Liver (tissue), 8 donors: ENCODE measurements at regions not wholly inside any gene's neighbourhood (a gene's known extent, or its start where the extent isn't known, plus 50 kb on each side); places are given as distances from the start of the nearest gene placed in this dataset.

ENCODE experiments used
- DNase-seq: peaks from one replicate; pipeline ENCODE4 v3.0.0-alpha.2; 2017; ENCODE audit warnings: low spot score
- H3K27ac ChIP-seq, 2 donors: one replicate each; pipeline ENCODE4 v1.7.0; 2013; ENCODE audit warnings: inconsistent platforms in 2 of 2, low read length in 2 of 2, control low read depth in 1 of 2, low read depth in 1 of 2, mild to moderate bottlenecking in 1 of 2
- H3K27me3 ChIP-seq, 4 donors: one replicate each; pipeline versions ENCODE4 v1.6.1 to v1.7.0; 2013; ENCODE audit warnings: low read length in 3 of 4, inconsistent platforms in 1 of 4, mild to moderate bottlenecking in 1 of 4, moderate library complexity in 1 of 4; ENCODE audit not compliant: control insufficient read depth in 4 of 4, insufficient read depth in 4 of 4
- H3K36me3 ChIP-seq, 4 donors: one replicate each; pipeline versions ENCODE4 v1.6.1 to v1.7.0; 2013; ENCODE audit warnings: low read length in 3 of 4, mild to moderate bottlenecking in 3 of 4, low read depth in 1 of 4, moderate library complexity in 1 of 4; ENCODE audit not compliant: control insufficient read depth in 4 of 4, insufficient read depth in 3 of 4
- H3K4me1 ChIP-seq, 4 donors: one replicate each; pipeline versions ENCODE4 v1.6.1 to v1.7.0; 2013; ENCODE audit warnings: low read length in 3 of 4, mild to moderate bottlenecking in 3 of 4, moderate library complexity in 1 of 4; ENCODE audit not compliant: control insufficient read depth in 4 of 4, insufficient read depth in 4 of 4
- H3K4me3 ChIP-seq, 3 donors: one replicate each; pipeline versions ENCODE4 v1.6.1 to v1.7.0; 2013; ENCODE audit warnings: low read length in 3 of 3, control low read depth in 1 of 3, low read depth in 1 of 3, mild to moderate bottlenecking in 1 of 3
- H3K9ac ChIP-seq, 2 donors: one replicate each; pipeline ENCODE4 v1.7.0; 2013; ENCODE audit warnings: low read length in 2 of 2, mild to moderate bottlenecking in 2 of 2, moderate library complexity in 2 of 2, control low read depth in 1 of 2, low read depth in 1 of 2
- H3K9me3 ChIP-seq, 4 donors: one replicate each; pipeline versions ENCODE4 v1.6.1 to v1.7.0; 2013; ENCODE audit warnings: low read length in 3 of 4; ENCODE audit not compliant: control insufficient read depth in 4 of 4
- ATF3 ChIP-seq: IDR thresholded peaks from 2 replicates; pipeline ENCODE4 v1.6.1; 2016; ENCODE audit warnings: antibody characterized with exemption
- EGR1 ChIP-seq, 2 donors: IDR thresholded peaks; 2 replicates each; pipeline ENCODE4 v1.6.1; 2016 to 2018; ENCODE audit warnings: antibody characterized with exemption in 2 of 2, low read depth in 2 of 2
- FOXA1 ChIP-seq: IDR thresholded peaks from 2 replicates; pipeline ENCODE4 v1.6.1; 2016; ENCODE audit warnings: antibody characterized with exemption
- FOXA2 ChIP-seq: IDR thresholded peaks from 2 replicates; pipeline ENCODE4 v1.6.1; 2016; ENCODE audit warnings: antibody characterized with exemption
- GABPA ChIP-seq, 2 donors: IDR thresholded peaks in 1 of 2; conservative IDR thresholded peaks in 1 of 2; 2 replicates each; pipeline ENCODE4 v1.6.1; 2016; ENCODE audit warnings: antibody characterized with exemption in 2 of 2, mild to moderate bottlenecking in 1 of 2, moderate library complexity in 1 of 2
- HNF4A ChIP-seq, 2 donors: conservative IDR thresholded peaks; 2 replicates each; pipeline ENCODE4 v1.6.1; 2016; ENCODE audit warnings: antibody characterized with exemption in 2 of 2, mild to moderate bottlenecking in 2 of 2
- HNF4G ChIP-seq: IDR thresholded peaks from 2 replicates; pipeline ENCODE4 v1.6.1; 2016; ENCODE audit warnings: antibody characterized with exemption
- JUND ChIP-seq, 2 donors: IDR thresholded peaks; 2 replicates each; pipeline ENCODE4 v1.6.1; 2016; ENCODE audit warnings: antibody characterized with exemption in 2 of 2
- MAX ChIP-seq: IDR thresholded peaks from 2 replicates; pipeline ENCODE4 v1.6.1; 2016; ENCODE audit warnings: antibody characterized with exemption
- NR2F2 ChIP-seq: IDR thresholded peaks from 2 replicates; pipeline ENCODE4 v1.6.1; 2016; ENCODE audit warnings: antibody characterized with exemption
- RAD21 ChIP-seq, 2 donors: IDR thresholded peaks; 2 replicates each; pipeline ENCODE4 v1.6.1; 2016; ENCODE audit warnings: antibody characterized with exemption in 2 of 2, mild to moderate bottlenecking in 2 of 2
- RXRA ChIP-seq, 2 donors: IDR thresholded peaks; 2 replicates each; pipeline ENCODE4 v1.6.1; 2017 to 2018; ENCODE audit warnings: antibody characterized with exemption in 2 of 2, mild to moderate bottlenecking in 1 of 2
- SP1 ChIP-seq: IDR thresholded peaks from 2 replicates; pipeline ENCODE4 v1.6.1; 2018; ENCODE audit warnings: antibody characterized with exemption, mild to moderate bottlenecking
- TAF1 ChIP-seq: conservative IDR thresholded peaks from 2 replicates; pipeline ENCODE4 v1.6.1; 2016; ENCODE audit warnings: antibody characterized with exemption, mild to moderate bottlenecking
- WGBS: extraction: QIAGEN DNeasy Blood & Tissue Kit; methylation state at CpG from one replicate; pipeline ENCODE4 v1.1.7; 2013; 5-methylcytosine and 5-hydroxymethylcytosine counted together
- TF ChIP-seq, protein P1 (sequence below): IDR thresholded peaks from 2 replicates; pipeline ENCODE4 v1.6.1; 2016; ENCODE audit warnings: antibody characterized with exemption
- TF ChIP-seq, protein P2 (sequence below): fragments of 150-350 bp; IDR thresholded peaks from 2 replicates; pipeline ENCODE4 v1.5.1; 2017; ENCODE audit warnings: improper control_type of control experiment, low read depth, low read length; ENCODE audit not compliant: missing input control
- donor health status: healthy.
- donor health status: healthy.
- donor health status: healthy.
- donor health status: healthy.
- donor health status: healthy.

DNA sequence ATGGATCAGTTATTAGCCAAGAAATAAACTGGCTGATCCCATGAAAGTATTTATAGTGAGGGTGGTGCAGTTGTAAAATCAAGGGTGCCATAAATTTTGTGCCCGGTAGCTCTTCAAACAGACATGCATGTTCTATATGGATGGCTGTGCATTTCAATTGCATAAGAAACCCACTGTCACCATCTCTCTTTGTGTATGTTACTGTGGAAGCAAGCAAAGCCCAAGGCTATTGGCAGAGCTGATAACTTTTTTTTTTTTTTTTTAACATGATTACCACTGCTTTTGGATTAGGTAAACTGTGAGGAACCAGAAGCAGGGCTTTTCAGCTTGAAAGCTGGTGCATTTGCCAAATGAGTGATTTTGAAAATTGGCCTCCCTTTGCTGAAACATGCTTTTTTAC is 332.6 kb downstream of the SOX11 start (continued):
- TF ChIP-seq RXRA (IDR thresholded peaks at IDR 0.05): no peak

GRCh38 chr2:6025391-6025790 is 333.2 kb downstream of the SOX11 start:
- DNase-seq: no peak
- no peaks in the 10 kb centered on the region for H3K27me3 ChIP-seq
- H3K4me1 ChIP-seq: no peaks in the 10 kb centered on the region
- H3K27ac ChIP-seq: no peak overlapping the region
- TF ChIP-seq MAX (no peak), HNF4G (no peak), RAD21 (IDR thresholded peaks at IDR 0.05) (no peak), GABPA (IDR thresholded peaks at IDR 0.05 in 1 of 2, conservative IDR thresholded peaks at IDR 0.05 in 1 of 2) (no peak), NR2F2 (no peak), FOXA2 (no peak), HNF4A (conservative IDR thresholded peaks at IDR 0.05) (no peak), EGR1 (IDR thresholded peaks at IDR 0.05; ENCODE audit: low read depth in 2 of 2) (no peak), TAF1 (no peak), SP1 (no peak), FOXA1 (no peak), ATF3 (no peak), JUND (IDR thresholded peaks at IDR 0.05) (no peak)
- TF ChIP-seq, protein P1, sequence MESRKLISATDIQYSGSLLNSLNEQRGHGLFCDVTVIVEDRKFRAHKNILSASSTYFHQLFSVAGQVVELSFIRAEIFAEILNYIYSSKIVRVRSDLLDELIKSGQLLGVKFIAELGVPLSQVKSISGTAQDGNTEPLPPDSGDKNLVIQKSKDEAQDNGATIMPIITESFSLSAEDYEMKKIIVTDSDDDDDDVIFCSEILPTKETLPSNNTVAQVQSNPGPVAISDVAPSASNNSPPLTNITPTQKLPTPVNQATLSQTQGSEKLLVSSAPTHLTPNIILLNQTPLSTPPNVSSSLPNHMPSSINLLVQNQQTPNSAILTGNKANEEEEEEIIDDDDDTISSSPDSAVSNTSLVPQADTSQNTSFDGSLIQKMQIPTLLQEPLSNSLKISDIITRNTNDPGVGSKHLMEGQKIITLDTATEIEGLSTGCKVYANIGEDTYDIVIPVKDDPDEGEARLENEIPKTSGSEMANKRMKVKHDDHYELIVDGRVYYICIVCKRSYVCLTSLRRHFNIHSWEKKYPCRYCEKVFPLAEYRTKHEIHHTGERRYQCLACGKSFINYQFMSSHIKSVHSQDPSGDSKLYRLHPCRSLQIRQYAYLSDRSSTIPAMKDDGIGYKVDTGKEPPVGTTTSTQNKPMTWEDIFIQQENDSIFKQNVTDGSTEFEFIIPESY: no peak
- TF ChIP-seq, protein P2, sequence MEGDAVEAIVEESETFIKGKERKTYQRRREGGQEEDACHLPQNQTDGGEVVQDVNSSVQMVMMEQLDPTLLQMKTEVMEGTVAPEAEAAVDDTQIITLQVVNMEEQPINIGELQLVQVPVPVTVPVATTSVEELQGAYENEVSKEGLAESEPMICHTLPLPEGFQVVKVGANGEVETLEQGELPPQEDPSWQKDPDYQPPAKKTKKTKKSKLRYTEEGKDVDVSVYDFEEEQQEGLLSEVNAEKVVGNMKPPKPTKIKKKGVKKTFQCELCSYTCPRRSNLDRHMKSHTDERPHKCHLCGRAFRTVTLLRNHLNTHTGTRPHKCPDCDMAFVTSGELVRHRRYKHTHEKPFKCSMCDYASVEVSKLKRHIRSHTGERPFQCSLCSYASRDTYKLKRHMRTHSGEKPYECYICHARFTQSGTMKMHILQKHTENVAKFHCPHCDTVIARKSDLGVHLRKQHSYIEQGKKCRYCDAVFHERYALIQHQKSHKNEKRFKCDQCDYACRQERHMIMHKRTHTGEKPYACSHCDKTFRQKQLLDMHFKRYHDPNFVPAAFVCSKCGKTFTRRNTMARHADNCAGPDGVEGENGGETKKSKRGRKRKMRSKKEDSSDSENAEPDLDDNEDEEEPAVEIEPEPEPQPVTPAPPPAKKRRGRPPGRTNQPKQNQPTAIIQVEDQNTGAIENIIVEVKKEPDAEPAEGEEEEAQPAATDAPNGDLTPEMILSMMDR: no peak
- H3K9me3 ChIP-seq: no peaks in the 10 kb centered on the region
- H3K4me3 ChIP-seq: no peak overlapping the region
- no peaks in the 10 kb centered on the region for H3K36me3 ChIP-seq
- H3K9ac ChIP-seq: no peak overlapping the region
- WGBS: 51% methylated on average over 6 of the region's 6 CpGs

GRCh38 chr2:6027066-6027465 is 334.9 kb downstream of the SOX11 start:
- no peaks in the 10 kb centered on the region for H3K27me3 ChIP-seq
- H3K4me1 ChIP-seq: no peaks in the 10 kb centered on the region
- TF ChIP-seq, protein P1: no peak
- TF ChIP-seq FOXA2 (no peak), NR2F2 (no peak), ATF3 (no peak), EGR1 (IDR thresholded peaks at IDR 0.05; ENCODE audit: low read depth in 2 of 2) (no peak), RXRA (IDR thresholded peaks at IDR 0.05) (no peak), FOXA1 (no peak), MAX (no peak), GABPA (IDR thresholded peaks at IDR 0.05 in 1 of 2, conservative IDR thresholded peaks at IDR 0.05 in 1 of 2) (no peak), TAF1 (no peak)
- no peaks in the 10 kb centered on the region for H3K36me3 ChIP-seq
- no peak overlapping the region for H3K9ac ChIP-seq
- H3K4me3 ChIP-seq: no peak overlapping the region
- no peak for DNase-seq
- H3K9me3 ChIP-seq: no peaks in the 10 kb centered on the region
- no peak overlapping the region for H3K27ac ChIP-seq
